Neural progenitor cell (in vitro differentiated cells): ENCODE measurements at regions not wholly inside any gene's neighbourhood (a gene's known extent, or its start where the extent isn't known, plus 50 kb on each side); places are given as distances from the start of the nearest gene placed in this dataset.

ENCODE experiments used
- EZH2 ChIP-seq: fragments of 200-600 bp; sonication (generic); IDR thresholded peaks from 2 replicates; pipeline ENCODE4 v1.6.1; 2017; ENCODE audit warnings: antibody characterized with exemption, mild to moderate bottlenecking, moderate library complexity
- TF ChIP-seq, protein P1 (sequence below): fragments of 200-600 bp; sonication (generic); IDR thresholded peaks from 2 replicates; pipeline ENCODE4 v1.5.1; 2017; ENCODE audit warnings: antibody characterized with exemption, mild to moderate bottlenecking

DNA sequence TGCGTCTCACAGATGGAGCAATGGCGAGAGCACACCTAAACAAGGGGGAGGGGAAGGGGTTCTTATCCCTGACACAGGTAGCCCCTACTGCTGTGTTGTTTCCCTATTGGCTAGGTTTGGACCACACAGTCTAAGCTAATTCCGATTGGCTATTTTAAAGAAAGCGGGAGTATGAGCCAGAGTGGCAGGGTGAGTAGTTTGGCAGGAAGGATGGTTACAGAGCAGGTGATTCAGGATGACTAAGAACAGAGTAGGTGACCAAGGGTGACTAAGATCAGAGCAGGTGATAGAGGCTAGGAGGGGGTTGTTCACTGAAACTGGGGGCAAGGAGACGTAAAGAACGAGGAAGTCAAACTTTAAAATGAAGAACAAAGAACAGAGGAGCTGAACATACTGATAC lies 511.8 kb downstream of the EDEM1 start:
- TF ChIP-seq, protein P1, sequence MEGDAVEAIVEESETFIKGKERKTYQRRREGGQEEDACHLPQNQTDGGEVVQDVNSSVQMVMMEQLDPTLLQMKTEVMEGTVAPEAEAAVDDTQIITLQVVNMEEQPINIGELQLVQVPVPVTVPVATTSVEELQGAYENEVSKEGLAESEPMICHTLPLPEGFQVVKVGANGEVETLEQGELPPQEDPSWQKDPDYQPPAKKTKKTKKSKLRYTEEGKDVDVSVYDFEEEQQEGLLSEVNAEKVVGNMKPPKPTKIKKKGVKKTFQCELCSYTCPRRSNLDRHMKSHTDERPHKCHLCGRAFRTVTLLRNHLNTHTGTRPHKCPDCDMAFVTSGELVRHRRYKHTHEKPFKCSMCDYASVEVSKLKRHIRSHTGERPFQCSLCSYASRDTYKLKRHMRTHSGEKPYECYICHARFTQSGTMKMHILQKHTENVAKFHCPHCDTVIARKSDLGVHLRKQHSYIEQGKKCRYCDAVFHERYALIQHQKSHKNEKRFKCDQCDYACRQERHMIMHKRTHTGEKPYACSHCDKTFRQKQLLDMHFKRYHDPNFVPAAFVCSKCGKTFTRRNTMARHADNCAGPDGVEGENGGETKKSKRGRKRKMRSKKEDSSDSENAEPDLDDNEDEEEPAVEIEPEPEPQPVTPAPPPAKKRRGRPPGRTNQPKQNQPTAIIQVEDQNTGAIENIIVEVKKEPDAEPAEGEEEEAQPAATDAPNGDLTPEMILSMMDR: no peak
- no peak for TF ChIP-seq EZH2
